HT1080 (cell line): ENCODE measurements at regions not wholly inside any gene's neighbourhood (a gene's known extent, or its start where the extent isn't known, plus 50 kb on each side); places are given as distances from the start of the nearest gene placed in this dataset.
"Not testable (repeated sequence)": the region's sequence is repeated elsewhere in the genome, so short reads cannot be mapped to it uniquely, and the experiment has no call there.

Source experiments
- DNase-seq: peaks from one replicate; pipeline ENCODE4 v3.0.0-alpha.2; 2015; ENCODE audit warnings: low read depth

DNA sequence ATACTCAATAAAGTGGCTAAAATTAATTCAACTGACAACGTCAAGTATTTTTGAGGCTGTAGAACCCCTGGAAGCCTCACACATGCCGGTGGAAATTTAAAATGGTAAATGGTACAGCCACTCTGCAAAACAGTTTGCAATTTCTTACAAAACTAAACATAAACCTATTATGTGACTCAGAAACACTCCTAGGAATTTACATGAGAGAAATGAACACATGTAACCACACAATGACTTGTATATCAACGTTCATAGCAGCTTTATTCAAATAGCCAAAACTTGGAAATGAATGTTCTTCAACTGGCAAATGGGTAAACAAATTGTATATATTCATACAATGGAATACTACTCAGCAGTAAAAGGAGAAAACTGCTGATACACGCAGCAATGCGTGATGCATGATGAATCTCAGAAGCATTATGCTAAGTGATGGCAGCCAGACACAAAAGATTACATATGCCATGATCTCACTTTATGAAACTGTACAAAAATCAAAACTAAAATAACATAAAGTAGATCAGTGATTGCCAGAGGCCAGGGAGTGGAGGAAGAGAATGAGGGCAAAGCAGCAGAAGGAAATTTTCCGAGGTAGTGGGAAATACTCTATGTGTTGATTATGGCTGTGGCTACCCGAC, 112.5 kb downstream of the FAM50B start:
- DNase-seq: no peak

GRCh38 chr6:3962291-3963280, 113.4 kb downstream of the FAM50B start:
- DNase-seq: peak; percentile 13

DNA sequence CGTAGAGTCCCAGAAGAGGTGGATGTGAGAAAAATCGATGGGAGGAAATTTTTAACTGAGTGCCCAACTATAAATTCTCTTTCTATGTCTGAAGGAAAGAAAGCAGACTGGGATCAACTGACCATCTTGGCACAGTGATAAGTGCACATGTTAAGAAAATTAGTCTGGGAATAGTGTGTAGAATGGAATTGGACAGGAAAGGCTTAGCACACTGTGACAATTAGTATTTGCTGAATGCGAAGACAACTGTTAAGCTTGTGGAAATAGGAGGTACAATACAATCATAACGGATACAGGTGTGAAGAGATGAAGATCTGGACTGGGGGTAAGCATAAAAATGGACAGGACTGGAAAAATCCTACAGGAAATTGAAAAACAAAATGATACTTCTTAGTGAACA, 114.3 kb downstream of the FAM50B start:
- no peak for DNase-seq

- peak; percentile 66 for DNase-seq
Measured at GRCh38 chr6:3965071-3965718, 113.7 kb downstream of the FAM217A start.

DNA sequence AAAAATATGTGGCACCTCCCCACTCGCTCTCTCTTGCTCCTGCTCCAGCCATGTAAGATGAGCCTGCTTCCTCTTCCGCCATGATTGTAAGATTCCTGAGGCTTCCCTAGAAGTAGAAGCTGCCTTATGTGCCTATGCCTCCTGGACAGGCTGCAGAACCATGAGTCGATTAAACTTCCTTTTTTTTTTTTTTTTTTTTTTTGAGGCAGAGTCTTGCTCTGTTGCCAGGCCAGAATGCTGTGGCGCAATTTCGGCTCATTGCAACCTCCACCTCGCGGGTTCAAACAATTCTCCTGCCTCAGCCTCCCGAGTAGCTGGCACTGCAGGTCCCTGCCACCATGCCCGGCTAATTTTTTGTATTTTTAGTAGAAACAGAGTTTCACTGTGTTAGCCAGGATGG, 112.5 kb downstream of the FAM217A start:
- DNase-seq: no peak

DNA sequence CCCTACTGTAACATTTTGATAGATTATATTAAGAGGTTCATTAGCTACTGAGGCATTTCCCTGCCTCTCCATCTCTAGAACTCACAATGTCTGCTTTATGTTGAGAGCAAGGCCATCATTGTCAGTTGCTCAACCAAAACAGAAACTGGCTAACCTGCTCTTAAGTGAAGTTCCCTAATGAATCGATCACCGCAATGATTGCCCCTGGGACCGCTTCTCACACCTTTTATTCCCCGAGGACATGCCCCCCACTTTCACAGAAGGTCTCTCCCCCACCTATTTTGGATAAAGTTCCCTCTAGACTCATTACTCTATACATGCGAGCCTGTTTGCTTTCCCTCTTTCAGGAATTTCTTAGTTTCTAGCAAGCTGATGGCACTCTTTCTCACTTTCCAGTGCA, 108.8 kb downstream of the FAM217A start:
- no peak for DNase-seq

- DNase-seq: not testable (repeated sequence)
Measured at GRCh38 chr6:3973152-3973551, 105.8 kb downstream of the FAM217A start.

GRCh38 chr6:3977875-3978711, 100.8 kb downstream of the FAM217A start:
- DNase-seq: peak; percentile 89

GRCh38 chr6:3978966-3979365, 100.0 kb downstream of the FAM217A start:
- not testable (repeated sequence) for DNase-seq

DNA sequence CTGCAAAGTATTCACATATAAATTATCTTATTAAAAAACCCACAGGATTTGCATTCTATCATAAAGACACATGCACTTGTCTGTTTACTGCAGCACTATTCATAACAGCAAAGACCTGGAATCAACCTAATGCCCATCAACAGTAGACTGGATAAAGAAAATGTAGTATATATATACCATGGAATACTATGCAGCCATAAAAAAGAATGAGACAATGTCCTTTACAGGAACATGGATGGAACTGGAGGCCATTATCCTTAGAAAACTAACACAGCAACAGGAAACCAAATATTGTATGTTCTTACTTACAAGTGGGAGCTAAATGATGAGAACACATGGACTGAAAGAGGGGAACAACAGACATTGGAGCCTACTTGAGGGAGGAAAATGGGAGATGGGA, 97.0 kb downstream of the FAM217A start:
- no peak for DNase-seq

DNA sequence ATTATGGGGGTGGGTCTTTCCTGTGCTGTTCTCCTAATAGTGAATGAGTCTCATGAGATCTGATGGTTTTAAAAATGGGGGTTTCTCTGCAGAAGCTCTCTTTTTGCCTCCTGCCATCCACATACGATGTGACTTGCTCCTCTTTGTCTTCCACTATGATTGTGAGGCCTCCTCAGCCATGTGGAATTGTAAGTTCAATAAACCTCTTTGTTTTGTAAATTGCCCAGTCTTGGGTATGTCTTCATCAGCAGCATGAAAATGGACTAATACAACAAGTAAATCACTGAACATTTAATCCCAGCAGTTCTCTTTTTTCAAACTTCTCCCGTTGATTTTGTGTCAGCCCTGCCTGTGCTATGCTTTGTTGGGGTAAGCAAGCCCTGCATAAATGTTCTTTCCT, 95.2 kb downstream of the FAM217A start:
- no peak for DNase-seq

GRCh38 chr6:3984494-3984893, 94.4 kb downstream of the FAM217A start:
- no peak for DNase-seq

DNA sequence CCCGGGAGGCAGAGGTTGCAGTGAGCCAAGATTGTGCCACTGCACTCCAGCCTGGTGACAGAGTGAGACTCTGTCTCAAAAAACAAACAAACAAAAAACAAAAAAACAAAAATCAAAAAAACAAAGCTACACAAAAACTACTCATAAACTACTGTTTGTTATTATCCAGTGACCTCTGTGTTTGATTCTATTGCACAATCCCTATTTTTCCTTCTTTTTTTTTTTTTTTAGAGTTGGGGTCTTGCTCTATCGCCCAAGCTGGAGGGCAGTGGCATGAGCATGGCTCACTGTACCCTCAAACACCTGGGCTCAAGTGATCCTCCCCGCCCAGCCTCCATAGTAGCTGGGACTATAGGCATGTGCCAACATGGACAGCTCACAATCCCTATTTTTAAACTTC, 92.7 kb downstream of the FAM217A start:
- no peak for DNase-seq

DNA sequence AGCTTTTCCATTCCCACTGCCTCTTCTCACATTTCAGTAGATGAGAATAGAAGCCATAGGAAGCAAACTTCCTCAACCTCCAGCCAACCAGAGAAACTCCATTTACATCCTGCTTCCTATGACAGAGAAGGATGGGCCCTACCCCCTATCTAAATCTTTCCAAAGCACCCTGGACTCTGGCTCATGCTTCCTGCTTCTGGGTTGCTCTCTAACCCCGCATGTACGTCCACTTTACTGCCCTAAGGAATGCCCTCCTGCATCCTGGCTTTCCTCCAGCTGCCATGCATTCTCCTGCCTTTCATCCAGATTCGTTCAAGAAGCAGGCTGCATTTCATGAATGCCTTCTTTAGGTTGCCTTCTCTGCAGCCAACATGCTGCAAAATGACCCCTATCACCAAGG, 91.9 kb downstream of the FAM217A start:
- peak; percentile 42 for DNase-seq

GRCh38 chr6:3987576-3987975, 91.4 kb downstream of the FAM217A start:
- no peak for DNase-seq

- peak; percentile 74 for DNase-seq
Measured at GRCh38 chr6:3990692-3991491, 88.0 kb downstream of the FAM217A start.

GRCh38 chr6:3991941-3992340, 87.0 kb downstream of the FAM217A start:
- DNase-seq: no peak

DNA sequence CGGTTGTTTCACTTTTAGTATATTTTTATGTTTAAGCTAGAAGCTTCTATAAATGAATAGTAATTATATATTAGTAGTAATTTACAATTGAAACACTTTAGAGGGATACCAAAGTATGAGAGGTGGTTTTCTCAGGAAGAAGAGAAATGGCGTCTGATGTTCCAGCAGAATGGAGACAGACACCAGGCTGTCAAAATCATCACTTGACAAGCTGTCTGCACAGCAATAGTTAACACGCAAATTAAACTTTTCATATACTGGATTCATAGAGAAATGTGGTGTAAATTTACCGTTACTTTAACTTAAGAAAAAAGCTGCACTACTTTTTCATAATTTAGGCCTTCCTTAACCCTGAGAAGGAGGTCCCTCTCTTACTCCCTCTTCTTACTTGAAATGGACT, 82.6 kb downstream of the FAM217A start:
- DNase-seq: no peak

GRCh38 chr6:3997177-3997770, 81.7 kb downstream of the FAM217A start:
- DNase-seq: peak; percentile 49
